ENCODE measurements at regions not wholly inside any gene's neighbourhood (a gene's known extent, or its start where the extent isn't known, plus 50 kb on each side); places are given as distances from the start of the nearest gene placed in this dataset.

DNA sequence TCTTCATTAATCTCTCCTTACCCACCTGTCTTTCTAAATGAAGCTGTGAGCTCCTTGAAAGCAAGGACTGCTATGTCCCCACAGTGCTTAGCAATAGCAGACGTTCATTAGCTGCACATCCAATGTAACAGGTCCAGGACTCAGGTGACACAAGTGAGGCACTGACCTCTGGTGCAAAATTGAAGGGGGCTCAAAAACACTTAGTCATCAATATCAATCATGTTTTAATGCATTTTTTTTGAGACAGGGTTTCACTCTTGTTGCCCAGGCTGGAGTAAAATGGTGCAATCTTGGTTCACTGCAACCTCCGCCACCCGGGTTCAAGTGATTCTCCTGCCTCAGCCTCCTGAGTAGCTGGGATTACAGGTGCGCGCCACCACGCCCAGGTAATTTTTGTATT lies 56.1 kb upstream of the ADGRG2 start:
- TF ChIP-seq, protein P1, sequence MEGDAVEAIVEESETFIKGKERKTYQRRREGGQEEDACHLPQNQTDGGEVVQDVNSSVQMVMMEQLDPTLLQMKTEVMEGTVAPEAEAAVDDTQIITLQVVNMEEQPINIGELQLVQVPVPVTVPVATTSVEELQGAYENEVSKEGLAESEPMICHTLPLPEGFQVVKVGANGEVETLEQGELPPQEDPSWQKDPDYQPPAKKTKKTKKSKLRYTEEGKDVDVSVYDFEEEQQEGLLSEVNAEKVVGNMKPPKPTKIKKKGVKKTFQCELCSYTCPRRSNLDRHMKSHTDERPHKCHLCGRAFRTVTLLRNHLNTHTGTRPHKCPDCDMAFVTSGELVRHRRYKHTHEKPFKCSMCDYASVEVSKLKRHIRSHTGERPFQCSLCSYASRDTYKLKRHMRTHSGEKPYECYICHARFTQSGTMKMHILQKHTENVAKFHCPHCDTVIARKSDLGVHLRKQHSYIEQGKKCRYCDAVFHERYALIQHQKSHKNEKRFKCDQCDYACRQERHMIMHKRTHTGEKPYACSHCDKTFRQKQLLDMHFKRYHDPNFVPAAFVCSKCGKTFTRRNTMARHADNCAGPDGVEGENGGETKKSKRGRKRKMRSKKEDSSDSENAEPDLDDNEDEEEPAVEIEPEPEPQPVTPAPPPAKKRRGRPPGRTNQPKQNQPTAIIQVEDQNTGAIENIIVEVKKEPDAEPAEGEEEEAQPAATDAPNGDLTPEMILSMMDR (IDR thresholded peaks at IDR 0.05; ENCODE audit: extremely low read depth, low read depth, low read length) = no peak
- Histone ChIP-seq H3K27ac (ENCODE audit: low read depth, low read length) (no peak overlapping the region), H3K4me1 (ENCODE audit: insufficient read depth, low read length) (peaks cover 7% of the 10 kb centered on the region), H3K9me3 (ENCODE audit: low read depth, low read length) (no peaks in the 10 kb centered on the region), H4K20me1 (ENCODE audit: insufficient read depth, low read length) (no peaks in the 10 kb centered on the region), H3K79me2 (ENCODE audit: insufficient read depth, low read length) (no peaks in the 10 kb centered on the region), H2AFZ (ENCODE audit: low read length) (no peak overlapping the region), H3K27me3 (ENCODE audit: insufficient read depth, low read length) (no peaks in the 10 kb centered on the region), H3K4me2 (ENCODE audit: insufficient read depth, low read length) (no peak overlapping the region), H3K4me3 (ENCODE audit: insufficient read depth, low read length) (no peak overlapping the region), H3K36me3 (ENCODE audit: insufficient read depth, low read length) (no peaks in the 10 kb centered on the region)
- DNase-seq (ENCODE audit: insufficient read length, low spot score, missing footprints) = no peak

DNA sequence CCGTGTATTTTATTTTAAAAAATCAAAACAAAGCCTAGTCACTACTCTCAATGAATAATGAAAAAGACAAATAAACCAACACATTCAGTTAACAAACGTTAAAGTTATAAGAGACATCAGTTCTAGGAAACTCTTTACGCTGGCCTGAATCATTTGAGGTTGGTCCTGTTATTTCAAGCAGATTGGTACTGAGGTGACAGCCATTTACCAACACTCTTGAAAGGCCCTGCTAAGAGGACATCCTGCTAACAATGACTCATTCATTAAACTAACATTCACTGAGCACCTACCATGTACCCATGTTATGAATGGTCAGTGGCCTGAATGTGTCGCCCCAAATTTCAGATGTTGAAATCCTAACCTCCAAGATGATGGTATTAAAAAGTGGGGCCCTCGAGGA lies 57.1 kb upstream of the ADGRG2 start:
- Histone ChIP-seq H3K4me3 (ENCODE audit: insufficient read depth, low read length) (no peak overlapping the region), H3K27me3 (ENCODE audit: insufficient read depth, low read length) (no peaks in the 10 kb centered on the region), H2AFZ (ENCODE audit: low read length) (no peak overlapping the region), H3K79me2 (ENCODE audit: insufficient read depth, low read length) (no peaks in the 10 kb centered on the region), H3K9me3 (ENCODE audit: low read depth, low read length) (no peaks in the 10 kb centered on the region), H3K4me1 (ENCODE audit: insufficient read depth, low read length) (peaks cover 6% of the 10 kb centered on the region), H3K27ac (ENCODE audit: low read depth, low read length) (no peak overlapping the region), H4K20me1 (ENCODE audit: insufficient read depth, low read length) (no peaks in the 10 kb centered on the region), H3K4me2 (ENCODE audit: insufficient read depth, low read length) (no peak overlapping the region), H3K36me3 (ENCODE audit: insufficient read depth, low read length) (no peaks in the 10 kb centered on the region)
- TF ChIP-seq, protein P1 (IDR thresholded peaks at IDR 0.05; ENCODE audit: extremely low read depth, low read depth, low read length) = no peak
- DNase-seq (ENCODE audit: insufficient read length, low spot score, missing footprints) = no peak

DNA sequence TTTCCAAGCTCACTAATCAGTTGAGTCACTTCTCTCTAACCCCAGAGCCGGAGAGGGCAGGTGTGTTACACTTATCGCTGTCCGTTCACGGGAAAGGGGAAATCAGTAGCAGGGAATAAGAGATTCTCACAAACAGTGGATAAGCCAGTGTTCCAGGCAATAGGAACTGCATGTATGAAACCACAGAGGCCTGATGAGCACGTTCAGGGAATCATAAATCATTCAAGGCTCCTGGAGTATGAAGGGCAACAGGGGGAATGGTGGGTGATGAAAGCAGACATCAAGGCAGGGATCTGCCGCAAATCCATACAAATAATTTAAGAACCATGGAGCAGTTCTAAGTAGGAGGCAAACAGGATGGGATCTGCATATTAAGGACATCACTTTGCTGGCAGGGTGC lies 59.1 kb upstream of the ADGRG2 start:
- H3K36me3 ChIP-seq (ENCODE audit: insufficient read depth, low read length) = no peaks in the 10 kb centered on the region
- no peak overlapping the region for H3K4me3 ChIP-seq (ENCODE audit: insufficient read depth, low read length)
- TF ChIP-seq, protein P1 (IDR thresholded peaks at IDR 0.05; ENCODE audit: extremely low read depth, low read depth, low read length) = no peak
- H3K4me1 ChIP-seq (ENCODE audit: insufficient read depth, low read length) = no peaks in the 10 kb centered on the region
- no peak overlapping the region for H2AFZ ChIP-seq (ENCODE audit: low read length)
- H3K4me2 ChIP-seq (ENCODE audit: insufficient read depth, low read length) = no peak overlapping the region
- no peak for DNase-seq (ENCODE audit: insufficient read length, low spot score, missing footprints)
- H3K27me3 ChIP-seq (ENCODE audit: insufficient read depth, low read length) = no peaks in the 10 kb centered on the region
- no peaks in the 10 kb centered on the region for H4K20me1 ChIP-seq (ENCODE audit: insufficient read depth, low read length)
- no peaks in the 10 kb centered on the region for H3K79me2 ChIP-seq (ENCODE audit: insufficient read depth, low read length)
- H3K27ac ChIP-seq (ENCODE audit: low read depth, low read length) = no peak overlapping the region
- no peaks in the 10 kb centered on the region for H3K9me3 ChIP-seq (ENCODE audit: low read depth, low read length)

DNA sequence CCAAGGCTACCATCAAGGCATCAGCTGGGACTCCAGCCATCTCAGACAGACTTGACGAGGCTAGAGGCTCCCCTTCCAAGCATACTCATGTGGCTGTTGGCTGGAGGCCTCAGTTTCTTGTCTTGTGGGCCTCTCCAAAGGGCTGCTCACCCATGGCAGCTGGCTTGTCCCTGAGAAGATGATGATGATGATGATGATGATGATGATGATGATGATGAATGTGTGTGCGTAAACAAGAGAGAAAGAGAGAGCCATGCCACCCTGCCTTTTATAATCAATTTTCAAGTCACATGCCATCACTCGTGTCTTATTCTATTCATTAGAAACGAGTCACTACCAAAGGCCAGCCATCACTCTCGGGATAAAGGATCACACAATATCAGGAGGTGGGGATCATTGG lies 60.5 kb upstream of the ADGRG2 start:
- TF ChIP-seq, protein P1 (IDR thresholded peaks at IDR 0.05; ENCODE audit: extremely low read depth, low read depth, low read length) = no peak
- Histone ChIP-seq H3K9me3 (ENCODE audit: low read depth, low read length) (no peaks in the 10 kb centered on the region), H2AFZ (ENCODE audit: low read length) (no peak overlapping the region), H3K4me2 (ENCODE audit: insufficient read depth, low read length) (no peak overlapping the region), H3K79me2 (ENCODE audit: insufficient read depth, low read length) (no peaks in the 10 kb centered on the region), H3K4me3 (ENCODE audit: insufficient read depth, low read length) (no peak overlapping the region), H3K27me3 (ENCODE audit: insufficient read depth, low read length) (no peaks in the 10 kb centered on the region), H3K4me1 (ENCODE audit: insufficient read depth, low read length) (no peaks in the 10 kb centered on the region), H3K36me3 (ENCODE audit: insufficient read depth, low read length) (no peaks in the 10 kb centered on the region), H3K27ac (ENCODE audit: low read depth, low read length) (no peak overlapping the region), H4K20me1 (ENCODE audit: insufficient read depth, low read length) (no peaks in the 10 kb centered on the region)
- DNase-seq (ENCODE audit: insufficient read length, low spot score, missing footprints) = no peak

Data from osteoblast (primary cell).